GM12872 (cell line): ENCODE measurements at regions not wholly inside any gene's neighbourhood (a gene's known extent, or its start where the extent isn't known, plus 50 kb on each side); places are given as distances from the start of the nearest gene placed in this dataset.

Source experiments
- TF ChIP-seq, protein P1 (sequence below): IDR thresholded peaks from 3 replicates; pipeline ENCODE4 v1.5.1; 2011; ENCODE audit warnings: low read depth, mild to moderate bottlenecking, low read length, moderate library complexity; ENCODE audit not compliant: insufficient read depth

DNA sequence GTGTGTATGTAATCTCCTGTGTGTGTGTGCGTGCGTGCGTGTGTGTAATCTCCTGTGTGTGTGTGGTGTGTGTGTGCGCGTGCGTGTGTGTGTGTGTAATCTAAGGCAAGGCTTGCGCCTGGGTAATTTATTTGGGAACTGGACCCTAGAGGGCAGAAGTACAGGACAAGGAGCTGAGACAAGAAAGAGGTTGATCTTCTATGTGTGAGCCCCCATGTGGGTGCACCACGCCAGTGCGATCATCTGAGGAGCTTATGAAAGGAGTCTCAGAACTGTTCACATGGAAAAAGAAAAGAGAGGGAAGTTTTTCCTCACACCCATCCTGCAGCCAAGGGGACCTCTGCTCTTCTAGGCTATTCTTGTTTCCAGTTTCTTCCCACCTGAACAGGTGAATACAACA lies 220.1 kb upstream of the GGTLC1 start:
- TF ChIP-seq, protein P1, sequence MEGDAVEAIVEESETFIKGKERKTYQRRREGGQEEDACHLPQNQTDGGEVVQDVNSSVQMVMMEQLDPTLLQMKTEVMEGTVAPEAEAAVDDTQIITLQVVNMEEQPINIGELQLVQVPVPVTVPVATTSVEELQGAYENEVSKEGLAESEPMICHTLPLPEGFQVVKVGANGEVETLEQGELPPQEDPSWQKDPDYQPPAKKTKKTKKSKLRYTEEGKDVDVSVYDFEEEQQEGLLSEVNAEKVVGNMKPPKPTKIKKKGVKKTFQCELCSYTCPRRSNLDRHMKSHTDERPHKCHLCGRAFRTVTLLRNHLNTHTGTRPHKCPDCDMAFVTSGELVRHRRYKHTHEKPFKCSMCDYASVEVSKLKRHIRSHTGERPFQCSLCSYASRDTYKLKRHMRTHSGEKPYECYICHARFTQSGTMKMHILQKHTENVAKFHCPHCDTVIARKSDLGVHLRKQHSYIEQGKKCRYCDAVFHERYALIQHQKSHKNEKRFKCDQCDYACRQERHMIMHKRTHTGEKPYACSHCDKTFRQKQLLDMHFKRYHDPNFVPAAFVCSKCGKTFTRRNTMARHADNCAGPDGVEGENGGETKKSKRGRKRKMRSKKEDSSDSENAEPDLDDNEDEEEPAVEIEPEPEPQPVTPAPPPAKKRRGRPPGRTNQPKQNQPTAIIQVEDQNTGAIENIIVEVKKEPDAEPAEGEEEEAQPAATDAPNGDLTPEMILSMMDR, result no peak

GRCh38 chr20:24207803-24208300 lies 219.3 kb upstream of the GGTLC1 start:
- TF ChIP-seq, protein P1, result no peak

- TF ChIP-seq, protein P1, result no peak
Measured at GRCh38 chr20:24206995-24207394, 218.4 kb upstream of the GGTLC1 start.

DNA sequence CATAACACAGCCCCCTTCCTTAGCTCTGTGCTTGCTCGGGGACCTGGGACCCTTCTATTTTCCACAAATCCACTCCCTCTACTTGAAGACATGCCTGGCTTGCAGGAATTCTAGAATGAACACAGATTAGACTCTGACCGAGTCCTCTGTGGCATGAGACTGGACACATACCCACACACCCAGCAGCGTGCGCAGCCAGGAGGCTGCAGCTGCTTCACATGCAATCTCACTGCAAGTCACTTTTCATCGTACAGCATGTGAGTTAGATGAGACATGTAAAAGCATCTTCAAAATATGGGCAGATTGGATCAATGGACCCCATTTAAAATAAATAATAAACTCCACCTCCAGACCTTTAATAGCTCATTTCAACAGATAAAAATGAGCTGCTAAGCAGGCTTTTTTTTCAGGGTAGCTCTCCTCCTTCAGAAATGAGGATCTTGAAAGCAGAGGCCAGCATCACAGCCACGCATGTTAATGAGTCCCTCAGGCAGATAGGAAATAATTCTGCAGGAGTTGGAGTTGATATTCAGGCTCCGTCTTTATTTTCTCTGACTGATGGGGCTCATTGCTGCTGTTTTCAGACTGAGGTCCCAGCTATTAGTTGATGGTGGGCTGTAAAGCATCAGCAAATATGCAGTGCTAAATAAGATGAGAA lies 215.1 kb upstream of the GGTLC1 start:
- TF ChIP-seq, protein P1, result no peak

DNA sequence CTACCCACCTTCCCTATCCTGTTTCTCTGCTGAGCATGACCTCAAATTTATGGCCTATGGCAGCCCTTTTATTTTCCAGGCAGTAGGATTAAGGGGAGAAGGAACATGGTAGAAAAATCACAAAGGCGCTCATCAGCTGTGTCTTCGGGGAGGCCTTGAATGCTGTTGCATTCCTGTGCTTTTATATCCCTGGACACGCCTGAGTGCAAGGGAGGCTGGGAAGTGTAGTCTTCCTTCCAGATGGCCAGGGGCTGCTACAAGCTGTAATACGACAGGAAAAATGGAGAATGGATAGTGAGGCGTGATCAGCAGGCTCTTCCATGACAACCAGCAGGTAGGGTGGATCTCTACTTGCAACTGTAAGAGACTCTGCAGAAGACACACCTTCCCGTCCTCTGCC lies 210.9 kb upstream of the GGTLC1 start:
- TF ChIP-seq, protein P1, result no peak

- TF ChIP-seq, protein P1, result no peak
Measured at GRCh38 chr20:24194143-24194542, 205.6 kb upstream of the GGTLC1 start.

- TF ChIP-seq, protein P1, result no peak
Measured at GRCh38 chr20:24190905-24191304, 202.3 kb upstream of the GGTLC1 start.
